Stimulated activated CD4-positive, alpha-beta T cell treated with anti-CD3 and anti-CD28 coated beads, Interleukin-4, amount 100 ng/mL, for 48 hours (primary cell): ENCODE measurements at regions not wholly inside any gene's neighbourhood (a gene's known extent, or its start where the extent isn't known, plus 50 kb on each side); places are given as distances from the start of the nearest gene placed in this dataset.

Source experiments
- DNase-seq, 2 donors: peaks; one replicate each; pipeline ENCODE4 v3.0.0-alpha.2; 2020; ENCODE audit warnings: low read depth in 2 of 2

- no peak for DNase-seq
Measured at GRCh38 chr2:5060956-5061355, 631.2 kb upstream of the SOX11 start.

- no peak for DNase-seq
Measured at GRCh38 chr2:5064687-5065086, 627.5 kb upstream of the SOX11 start.

GRCh38 chr2:5067816-5068215 lies 624.4 kb upstream of the SOX11 start:
- DNase-seq, result no peak

GRCh38 chr2:5070257-5070656 lies 621.9 kb upstream of the SOX11 start:
- no peak for DNase-seq

- DNase-seq, result no peak
Measured at GRCh38 chr2:5074733-5075132, 617.5 kb upstream of the SOX11 start.

GRCh38 chr2:5076599-5076998 lies 615.6 kb upstream of the SOX11 start:
- no peak for DNase-seq

GRCh38 chr2:5077479-5078089 lies 614.6 kb upstream of the SOX11 start:
- no peak for DNase-seq

- no peak for DNase-seq
Measured at GRCh38 chr2:5083402-5083801, 608.8 kb upstream of the SOX11 start.

GRCh38 chr2:5089409-5089808 lies 602.8 kb upstream of the SOX11 start:
- DNase-seq, result no peak

GRCh38 chr2:5093056-5093455 lies 599.1 kb upstream of the SOX11 start:
- no peak for DNase-seq

- DNase-seq, result no peak
Measured at GRCh38 chr2:5093518-5093917, 598.7 kb upstream of the SOX11 start.

- no peak for DNase-seq
Measured at GRCh38 chr2:5094192-5094591, 598.0 kb upstream of the SOX11 start.

- no peak for DNase-seq
Measured at GRCh38 chr2:5098286-5098685, 593.9 kb upstream of the SOX11 start.

- no peak for DNase-seq
Measured at GRCh38 chr2:5102823-5103222, 589.4 kb upstream of the SOX11 start.

GRCh38 chr2:5111581-5111980 lies 580.6 kb upstream of the SOX11 start:
- no peak for DNase-seq

GRCh38 chr2:5119046-5119445 lies 573.1 kb upstream of the SOX11 start:
- no peak for DNase-seq

GRCh38 chr2:5121121-5121520 lies 571.1 kb upstream of the SOX11 start:
- no peak for DNase-seq

GRCh38 chr2:5121642-5122041 lies 570.5 kb upstream of the SOX11 start:
- no peak for DNase-seq

- DNase-seq, result no peak
Measured at GRCh38 chr2:5123582-5124196, 568.5 kb upstream of the SOX11 start.

GRCh38 chr2:5125017-5125730 lies 567.0 kb upstream of the SOX11 start:
- DNase-seq, result no peak

GRCh38 chr2:5132281-5132680 lies 559.9 kb upstream of the SOX11 start:
- DNase-seq, result no peak

GRCh38 chr2:5140347-5140746 lies 551.8 kb upstream of the SOX11 start:
- no peak for DNase-seq

GRCh38 chr2:5144159-5144558 lies 548.0 kb upstream of the SOX11 start:
- no peak for DNase-seq
